ENCODE measurements at regions not wholly inside any gene's neighbourhood (a gene's known extent, or its start where the extent isn't known, plus 50 kb on each side); places are given as distances from the start of the nearest gene placed in this dataset.
"Not testable (repeated sequence)": the region's sequence is repeated elsewhere in the genome, so short reads cannot be mapped to it uniquely, and the experiment has no call there.

GRCh38 chr15:20246624-20247023 lies 295.0 kb downstream of the GOLGA6L6 start:
- H3K27me3 ChIP-seq (ENCODE audit: control insufficient read depth, insufficient read depth, low read length); H3K4me1 Mint-ChIP-seq: not testable (repeated sequence)

GRCh38 chr15:20245856-20246255 lies 295.7 kb downstream of the GOLGA6L6 start:
- H3K9me3 ChIP-seq (ENCODE audit: control insufficient read depth in 2 of 2, low read length in 2 of 2); ATAC-seq (ENCODE audit: low read depth in 2 of 2); H3K36me3 Mint-ChIP-seq; H3K4me3 Mint-ChIP-seq; H3K4me1 Mint-ChIP-seq; H3K4me1 ChIP-seq (ENCODE audit: control insufficient read depth, insufficient read depth, low read length, poor library complexity, severe bottlenecking); H3K27me3 Mint-ChIP-seq; H3K27me3 ChIP-seq (ENCODE audit: control insufficient read depth, insufficient read depth, low read length); DNase-seq; H3K27ac Mint-ChIP-seq; H3K27ac ChIP-seq (ENCODE audit: insufficient read depth, low read length, poor library complexity, severe bottlenecking); H3K9me3 Mint-ChIP-seq; H3K36me3 ChIP-seq (ENCODE audit: control insufficient read depth, insufficient read depth, low read length); H3K4me3 ChIP-seq (ENCODE audit: low read depth, low read length): not testable (repeated sequence)

More at GRCh38 chr15:20246624-20247023, 295.0 kb downstream of the GOLGA6L6 start:
- not testable (repeated sequence) for H3K27me3 Mint-ChIP-seq; H3K36me3 ChIP-seq (ENCODE audit: control insufficient read depth, insufficient read depth, low read length); H3K9me3 Mint-ChIP-seq; H3K4me3 Mint-ChIP-seq; DNase-seq; H3K36me3 Mint-ChIP-seq; H3K4me1 ChIP-seq (ENCODE audit: control insufficient read depth, insufficient read depth, low read length, poor library complexity, severe bottlenecking); H3K27ac Mint-ChIP-seq; H3K27ac ChIP-seq (ENCODE audit: insufficient read depth, low read length, poor library complexity, severe bottlenecking); H3K9me3 ChIP-seq (ENCODE audit: control insufficient read depth in 2 of 2, low read length in 2 of 2); H3K4me3 ChIP-seq (ENCODE audit: low read depth, low read length); ATAC-seq (ENCODE audit: low read depth in 2 of 2)

GRCh38 chr15:20244792-20245191 lies 296.8 kb downstream of the GOLGA6L6 start:
- not testable (repeated sequence) for H3K4me1 ChIP-seq (ENCODE audit: control insufficient read depth, insufficient read depth, low read length, poor library complexity, severe bottlenecking); ATAC-seq (ENCODE audit: low read depth in 2 of 2); H3K4me1 Mint-ChIP-seq; H3K36me3 ChIP-seq (ENCODE audit: control insufficient read depth, insufficient read depth, low read length); H3K27ac Mint-ChIP-seq; H3K27me3 ChIP-seq (ENCODE audit: control insufficient read depth, insufficient read depth, low read length); H3K9me3 ChIP-seq (ENCODE audit: control insufficient read depth in 2 of 2, low read length in 2 of 2); H3K4me3 Mint-ChIP-seq; H3K9me3 Mint-ChIP-seq; DNase-seq; H3K27ac ChIP-seq (ENCODE audit: insufficient read depth, low read length, poor library complexity, severe bottlenecking); H3K27me3 Mint-ChIP-seq; H3K36me3 Mint-ChIP-seq; H3K4me3 ChIP-seq (ENCODE audit: low read depth, low read length)

GRCh38 chr15:20243486-20244240 lies 297.9 kb downstream of the GOLGA6L6 start:
- not testable (repeated sequence) for H3K9me3 Mint-ChIP-seq; H3K36me3 Mint-ChIP-seq; ATAC-seq (ENCODE audit: low read depth in 2 of 2); H3K27me3 ChIP-seq (ENCODE audit: control insufficient read depth, insufficient read depth, low read length); H3K27ac Mint-ChIP-seq; H3K4me3 ChIP-seq (ENCODE audit: low read depth, low read length); H3K27me3 Mint-ChIP-seq; H3K4me1 ChIP-seq (ENCODE audit: control insufficient read depth, insufficient read depth, low read length, poor library complexity, severe bottlenecking); DNase-seq; H3K36me3 ChIP-seq (ENCODE audit: control insufficient read depth, insufficient read depth, low read length); H3K9me3 ChIP-seq (ENCODE audit: control insufficient read depth in 2 of 2, low read length in 2 of 2); H3K4me1 Mint-ChIP-seq; H3K4me3 Mint-ChIP-seq; H3K27ac ChIP-seq (ENCODE audit: insufficient read depth, low read length, poor library complexity, severe bottlenecking)

GRCh38 chr15:20240366-20240917 lies 301.2 kb downstream of the GOLGA6L6 start:
- H3K4me1 ChIP-seq (ENCODE audit: control insufficient read depth, insufficient read depth, low read length, poor library complexity, severe bottlenecking); H3K9me3 ChIP-seq (ENCODE audit: control insufficient read depth in 2 of 2, low read length in 2 of 2); H3K9me3 Mint-ChIP-seq; H3K4me3 Mint-ChIP-seq; H3K27me3 ChIP-seq (ENCODE audit: control insufficient read depth, insufficient read depth, low read length); H3K36me3 ChIP-seq (ENCODE audit: control insufficient read depth, insufficient read depth, low read length); H3K4me3 ChIP-seq (ENCODE audit: low read depth, low read length); H3K36me3 Mint-ChIP-seq; ATAC-seq (ENCODE audit: low read depth in 2 of 2); H3K27me3 Mint-ChIP-seq; H3K27ac ChIP-seq (ENCODE audit: insufficient read depth, low read length, poor library complexity, severe bottlenecking); DNase-seq; H3K27ac Mint-ChIP-seq; H3K4me1 Mint-ChIP-seq: not testable (repeated sequence)

GRCh38 chr15:20239186-20239585 lies 302.4 kb downstream of the GOLGA6L6 start:
- not testable (repeated sequence) for ATAC-seq (ENCODE audit: low read depth in 2 of 2); H3K4me1 Mint-ChIP-seq; H3K9me3 ChIP-seq (ENCODE audit: control insufficient read depth in 2 of 2, low read length in 2 of 2); H3K4me3 Mint-ChIP-seq; H3K36me3 Mint-ChIP-seq; H3K27ac ChIP-seq (ENCODE audit: insufficient read depth, low read length, poor library complexity, severe bottlenecking); H3K36me3 ChIP-seq (ENCODE audit: control insufficient read depth, insufficient read depth, low read length); H3K27me3 Mint-ChIP-seq; DNase-seq; H3K4me1 ChIP-seq (ENCODE audit: control insufficient read depth, insufficient read depth, low read length, poor library complexity, severe bottlenecking); H3K9me3 Mint-ChIP-seq; H3K27me3 ChIP-seq (ENCODE audit: control insufficient read depth, insufficient read depth, low read length); H3K4me3 ChIP-seq (ENCODE audit: low read depth, low read length); H3K27ac Mint-ChIP-seq

GRCh38 chr15:20237256-20238020 lies 304.2 kb downstream of the GOLGA6L6 start:
- H3K27ac Mint-ChIP-seq; ATAC-seq (ENCODE audit: low read depth in 2 of 2); H3K9me3 Mint-ChIP-seq; H3K4me3 ChIP-seq (ENCODE audit: low read depth, low read length); H3K27me3 Mint-ChIP-seq; H3K27me3 ChIP-seq (ENCODE audit: control insufficient read depth, insufficient read depth, low read length); H3K4me1 ChIP-seq (ENCODE audit: control insufficient read depth, insufficient read depth, low read length, poor library complexity, severe bottlenecking); DNase-seq; H3K4me1 Mint-ChIP-seq; H3K36me3 ChIP-seq (ENCODE audit: control insufficient read depth, insufficient read depth, low read length); H3K27ac ChIP-seq (ENCODE audit: insufficient read depth, low read length, poor library complexity, severe bottlenecking); H3K9me3 ChIP-seq (ENCODE audit: control insufficient read depth in 2 of 2, low read length in 2 of 2); H3K36me3 Mint-ChIP-seq; H3K4me3 Mint-ChIP-seq: not testable (repeated sequence)

GRCh38 chr15:20235728-20236127 lies 305.9 kb downstream of the GOLGA6L6 start:
- ATAC-seq (ENCODE audit: low read depth in 2 of 2); H3K4me1 ChIP-seq (ENCODE audit: control insufficient read depth, insufficient read depth, low read length, poor library complexity, severe bottlenecking); H3K4me3 Mint-ChIP-seq; H3K27ac Mint-ChIP-seq; H3K36me3 Mint-ChIP-seq; H3K9me3 ChIP-seq (ENCODE audit: control insufficient read depth in 2 of 2, low read length in 2 of 2); H3K27me3 ChIP-seq (ENCODE audit: control insufficient read depth, insufficient read depth, low read length); H3K4me3 ChIP-seq (ENCODE audit: low read depth, low read length); H3K9me3 Mint-ChIP-seq; H3K27ac ChIP-seq (ENCODE audit: insufficient read depth, low read length, poor library complexity, severe bottlenecking); DNase-seq; H3K27me3 Mint-ChIP-seq; H3K36me3 ChIP-seq (ENCODE audit: control insufficient read depth, insufficient read depth, low read length); H3K4me1 Mint-ChIP-seq: not testable (repeated sequence)
